SK-N-SH treated with all-trans-retinoic acid at 6 μM for 48 hours (cell line): ENCODE measurements at regions not wholly inside any gene's neighbourhood (a gene's known extent, or its start where the extent isn't known, plus 50 kb on each side); places are given as distances from the start of the nearest gene placed in this dataset.

ENCODE experiments used
- ATAC-seq: fragments of 200-7000 bp; cut with Tn5 transposase; 3 replicates; pipeline ENCODE4 v1.9.1; 2020; ENCODE audit warnings: mild to moderate bottlenecking, moderate library complexity
- ARNTL ChIP-seq: fragments of 450-650 bp; formaldehyde crosslinking; IDR thresholded peaks from 2 replicates; pipeline ENCODE4 v1.5.0; 2020; ENCODE audit warnings: low read depth, mild to moderate bottlenecking, moderate library complexity, borderline replicate concordance
- BACH2 ChIP-seq: fragments of 250-450 bp; sonication (Bioruptor Pico); IDR thresholded peaks from 2 replicates; pipeline ENCODE4 v1.9.0; 2021; ENCODE audit warnings: mild to moderate bottlenecking, borderline replicate concordance
- CREB5 ChIP-seq: fragments of 250-450 bp; sonication (Bioruptor Pico); IDR thresholded peaks from 2 replicates; pipeline ENCODE4 v1.5.1; 2020; ENCODE audit warnings: low read depth, mild to moderate bottlenecking, moderate library complexity
- CSDC2 ChIP-seq: fragments of 250-450 bp; sonication (Bioruptor Pico); IDR thresholded peaks from 2 replicates; pipeline ENCODE4 v1.5.0; 2020; ENCODE audit warnings: mild to moderate bottlenecking, moderate library complexity
- CSRNP3 ChIP-seq: fragments of 250-450 bp; sonication (Bioruptor Pico); IDR thresholded peaks from 2 replicates; pipeline ENCODE4 v1.5.1; 2021; ENCODE audit warnings: mild to moderate bottlenecking, moderate library complexity
- GLIS3 ChIP-seq: fragments of 250-450 bp; sonication (Bioruptor Pico); IDR thresholded peaks from 2 replicates; pipeline ENCODE4 v1.5.0; 2020; ENCODE audit warnings: mild to moderate bottlenecking, moderate library complexity
- ISL1 ChIP-seq: fragments of 250-450 bp; sonication (Bioruptor Pico); IDR thresholded peaks from 2 replicates; pipeline ENCODE4 v2.1.2; 2022; ENCODE audit warnings: mild to moderate bottlenecking, moderate library complexity
- PATZ1 ChIP-seq: fragments of 250-450 bp; sonication (Bioruptor Pico); IDR thresholded peaks from 2 replicates; pipeline ENCODE4 v1.8.0; 2020; ENCODE audit warnings: mild to moderate bottlenecking, moderate library complexity, borderline replicate concordance
- POU6F1 ChIP-seq: fragments of 250-450 bp; sonication (Bioruptor Pico); IDR thresholded peaks from 2 replicates; pipeline ENCODE4 v1.8.0; 2021; ENCODE audit warnings: low read depth, mild to moderate bottlenecking, moderate library complexity, borderline replicate concordance
- RARB ChIP-seq: fragments of 250-450 bp; sonication (Bioruptor Pico); IDR thresholded peaks from 2 replicates; pipeline ENCODE4 v1.8.0; 2021; ENCODE audit warnings: mild to moderate bottlenecking, moderate library complexity
- SNAI2 ChIP-seq: fragments of 250-450 bp; sonication (Bioruptor Pico); IDR thresholded peaks from 2 replicates; pipeline ENCODE4 v1.5.0; 2020; ENCODE audit warnings: mild to moderate bottlenecking, moderate library complexity
- TCF4 ChIP-seq: fragments of 250-450 bp; sonication (Bioruptor Pico); IDR thresholded peaks from 2 replicates; pipeline ENCODE4 v1.8.0; 2021; ENCODE audit warnings: mild to moderate bottlenecking, moderate library complexity, borderline replicate concordance
- TOX ChIP-seq: fragments of 250-450 bp; sonication (Bioruptor Pico); IDR thresholded peaks from 2 replicates; pipeline ENCODE4 v1.8.0; 2021; ENCODE audit warnings: mild to moderate bottlenecking, moderate library complexity, borderline replicate concordance
- TSHZ2 ChIP-seq: fragments of 250-450 bp; sonication (Bioruptor Pico); IDR thresholded peaks from 2 replicates; pipeline ENCODE4 v1.5.0; 2020; ENCODE audit warnings: mild to moderate bottlenecking, moderate library complexity
- ZFP3 ChIP-seq: fragments of 250-450 bp; sonication (Bioruptor Pico); IDR thresholded peaks from 2 replicates; pipeline ENCODE4 v1.5.0; 2020; ENCODE audit warnings: mild to moderate bottlenecking, moderate library complexity
- ZNF565 ChIP-seq: fragments of 450-650 bp; formaldehyde crosslinking; conservative IDR thresholded peaks from 2 replicates; pipeline ENCODE4 v1.5.0; 2020; ENCODE audit warnings: low read depth, mild to moderate bottlenecking, moderate library complexity
- ZNF8 ChIP-seq: fragments of 450-650 bp; formaldehyde crosslinking; IDR thresholded peaks from 2 replicates; pipeline ENCODE4 v1.5.0; 2020; ENCODE audit warnings: mild to moderate bottlenecking, moderate library complexity

GRCh38 chr14:88075269-88075981 lies 70.5 kb downstream of the GPR65 start:
- TF ChIP-seq ARNTL (CRISPR knock-in tag) (no peak), CSRNP3 (CRISPR knock-in tag) (no peak), TSHZ2 (CRISPR knock-in tag) (no peak), PATZ1 (CRISPR knock-in tag) (no peak), ZNF565 (CRISPR knock-in tag) (no peak)
- no peak for ATAC-seq

- ATAC-seq: no peak
- TF ChIP-seq ISL1 (no peak), BACH2 (no peak), ZFP3 (no peak), ARNTL (CRISPR knock-in tag) (no peak), CSDC2 (CRISPR knock-in tag) (no peak), CSRNP3 (CRISPR knock-in tag) (no peak), TCF4 (CRISPR knock-in tag) (no peak), PATZ1 (CRISPR knock-in tag) (no peak), TOX (CRISPR knock-in tag) (no peak), GLIS3 (CRISPR knock-in tag) (no peak), ZNF8 (CRISPR knock-in tag) (no peak), POU6F1 (CRISPR knock-in tag) (no peak), SNAI2 (CRISPR knock-in tag) (no peak), ZNF565 (CRISPR knock-in tag) (no peak), CREB5 (CRISPR knock-in tag) (no peak), RARB (CRISPR knock-in tag) (no peak)
Observed at GRCh38 chr14:88078525-88078924, 73.6 kb downstream of the GPR65 start.
